ENCODE measurements at regions not wholly inside any gene's neighbourhood (a gene's known extent, or its start where the extent isn't known, plus 50 kb on each side); places are given as distances from the start of the nearest gene placed in this dataset.

GRCh38 chr5:32654427-32654826 lies 56.7 kb upstream of the NPR3 start:
- TF ChIP-seq MAX (CRISPR knock-in tag; IDR thresholded peaks at IDR 0.05) (no peak), ELF4 (CRISPR knock-in tag; IDR thresholded peaks at IDR 0.05; ENCODE audit: low read depth) (no peak), RELA (CRISPR knock-in tag; IDR thresholded peaks at IDR 0.05; ENCODE audit: borderline replicate concordance) (no peak), ZNF281 (CRISPR knock-in tag; IDR thresholded peaks at IDR 0.05) (no peak), CTCF (IDR thresholded peaks at IDR 0.05) (no peak), GRHL2 (CRISPR knock-in tag; IDR thresholded peaks at IDR 0.05; ENCODE audit: insufficient replicate concordance, severe bottlenecking) (no peak), JUN (CRISPR knock-in tag; IDR thresholded peaks at IDR 0.05) (no peak), KAT7 (CRISPR knock-in tag; IDR thresholded peaks at IDR 0.05; ENCODE audit: borderline replicate concordance) (no peak)
